Activated naive CD4-positive, alpha-beta T cell treated with anti-CD3 and anti-CD28 coated beads, Interleukin-2, amount 50 U/mL, for 24 hours (primary cell): ENCODE measurements at regions not wholly inside any gene's neighbourhood (a gene's known extent, or its start where the extent isn't known, plus 50 kb on each side); places are given as distances from the start of the nearest gene placed in this dataset.

Experiments
- H3K27ac Mint-ChIP-seq: one replicate; pipeline ENCODE4 v1.8.0; 2021; ENCODE audit warnings: mild to moderate bottlenecking, mixed read lengths
- H3K27me3 Mint-ChIP-seq: one replicate; pipeline ENCODE4 v1.8.0; 2021; ENCODE audit warnings: mixed read lengths
- H3K36me3 Mint-ChIP-seq: one replicate; pipeline ENCODE4 v1.8.0; 2021; ENCODE audit warnings: mixed read lengths
- H3K4me1 Mint-ChIP-seq: one replicate; pipeline ENCODE4 v1.8.0; 2021; ENCODE audit warnings: mixed read lengths
- H3K4me3 Mint-ChIP-seq: one replicate; pipeline ENCODE4 v1.8.0; 2021; ENCODE audit warnings: mild to moderate bottlenecking, mixed read lengths
- H3K9me3 Mint-ChIP-seq: one replicate; pipeline ENCODE4 v1.8.0; 2021; ENCODE audit warnings: mixed read lengths

GRCh38 chr6:170177772-170178560, 112.9 kb downstream of the DLL1 start:
- H3K4me1 Mint-ChIP-seq: peaks cover 8% of the 10 kb centered on the region
- H3K4me3 Mint-ChIP-seq: no peak overlapping the region
- no peaks in the 10 kb centered on the region for H3K9me3 Mint-ChIP-seq
- H3K27ac Mint-ChIP-seq: peak overlapping the region; percentile 13
- H3K27me3 Mint-ChIP-seq: no peaks in the 10 kb centered on the region
- no peaks in the 10 kb centered on the region for H3K36me3 Mint-ChIP-seq

GRCh38 chr6:170176898-170177771, 113.7 kb downstream of the DLL1 start:
- H3K27me3 Mint-ChIP-seq: peaks cover 2% of the 10 kb centered on the region
- H3K4me1 Mint-ChIP-seq: peaks cover 4% of the 10 kb centered on the region
- H3K4me3 Mint-ChIP-seq: no peak overlapping the region
- H3K27ac Mint-ChIP-seq: peak overlapping the region; percentile 90
- H3K36me3 Mint-ChIP-seq: no peaks in the 10 kb centered on the region
- H3K9me3 Mint-ChIP-seq: no peaks in the 10 kb centered on the region

- H3K4me3 Mint-ChIP-seq: no peak overlapping the region
- H3K9me3 Mint-ChIP-seq: no peaks in the 10 kb centered on the region
- no peaks in the 10 kb centered on the region for H3K4me1 Mint-ChIP-seq
- H3K27me3 Mint-ChIP-seq: peaks cover 2% of the 10 kb centered on the region
- H3K27ac Mint-ChIP-seq: no peak overlapping the region
- no peaks in the 10 kb centered on the region for H3K36me3 Mint-ChIP-seq
These were observed 114.6 kb downstream of the DLL1 start for GRCh38 chr6:170176136-170176897.

GRCh38 chr6:170175644-170176135, 115.2 kb downstream of the DLL1 start:
- Mint-ChIP-seq H3K36me3 (no peaks in the 10 kb centered on the region), H3K4me1 (no peaks in the 10 kb centered on the region), H3K4me3 (no peak overlapping the region), H3K27me3 (peaks cover 2% of the 10 kb centered on the region), H3K9me3 (no peaks in the 10 kb centered on the region), H3K27ac (no peak overlapping the region)

- H3K9me3 Mint-ChIP-seq: no peaks in the 10 kb centered on the region
- H3K4me1 Mint-ChIP-seq: no peaks in the 10 kb centered on the region
- H3K4me3 Mint-ChIP-seq: no peak overlapping the region
- peaks cover 2% of the 10 kb centered on the region for H3K27me3 Mint-ChIP-seq
- H3K27ac Mint-ChIP-seq: peak overlapping the region; percentile 51
- H3K36me3 Mint-ChIP-seq: no peaks in the 10 kb centered on the region
These were observed 115.9 kb downstream of the DLL1 start for GRCh38 chr6:170174771-170175643.

- H3K27me3 Mint-ChIP-seq: peaks cover 2% of the 10 kb centered on the region
- peak overlapping the region; percentile 62 for H3K27ac Mint-ChIP-seq
- no peaks in the 10 kb centered on the region for H3K9me3 Mint-ChIP-seq
These were observed 116.6 kb downstream of the DLL1 start for GRCh38 chr6:170174124-170174770.

GRCh38 chr6:170173335-170173881, 117.5 kb downstream of the DLL1 start:
- H3K27ac Mint-ChIP-seq: no peak overlapping the region

More at GRCh38 chr6:170174124-170174770, 116.6 kb downstream of the DLL1 start:
- Mint-ChIP-seq H3K36me3 (no peaks in the 10 kb centered on the region), H3K4me3 (no peak overlapping the region), H3K4me1 (no peaks in the 10 kb centered on the region)

GRCh38 chr6:170172825-170173256, 118.0 kb downstream of the DLL1 start:
- Mint-ChIP-seq H3K36me3 (no peaks in the 10 kb centered on the region), H3K4me3 (no peak overlapping the region), H3K4me1 (no peaks in the 10 kb centered on the region), H3K27ac (no peak overlapping the region), H3K27me3 (peaks cover 2% of the 10 kb centered on the region), H3K9me3 (no peaks in the 10 kb centered on the region)

More at GRCh38 chr6:170173335-170173881, 117.5 kb downstream of the DLL1 start:
- Mint-ChIP-seq H3K36me3 (no peaks in the 10 kb centered on the region), H3K27me3 (peaks cover 2% of the 10 kb centered on the region), H3K4me3 (no peak overlapping the region), H3K9me3 (no peaks in the 10 kb centered on the region), H3K4me1 (no peaks in the 10 kb centered on the region)

- H3K4me3 Mint-ChIP-seq: no peak overlapping the region
- peaks cover 2% of the 10 kb centered on the region for H3K27me3 Mint-ChIP-seq
- no peaks in the 10 kb centered on the region for H3K4me1 Mint-ChIP-seq
- H3K9me3 Mint-ChIP-seq: no peaks in the 10 kb centered on the region
- H3K36me3 Mint-ChIP-seq: no peaks in the 10 kb centered on the region
- no peak overlapping the region for H3K27ac Mint-ChIP-seq
These were observed 118.5 kb downstream of the DLL1 start for GRCh38 chr6:170172392-170172791.

- Mint-ChIP-seq H3K4me3 (no peak overlapping the region), H3K4me1 (peaks cover 5% of the 10 kb centered on the region), H3K36me3 (no peaks in the 10 kb centered on the region), H3K27ac (no peak overlapping the region), H3K27me3 (peaks cover 4% of the 10 kb centered on the region), H3K9me3 (no peaks in the 10 kb centered on the region)
These were observed 123.2 kb downstream of the DLL1 start for GRCh38 chr6:170167657-170168159.

GRCh38 chr6:170166511-170167122, 124.3 kb downstream of the DLL1 start:
- Mint-ChIP-seq H3K27ac (no peak overlapping the region), H3K27me3 (peaks cover 2% of the 10 kb centered on the region), H3K4me1 (peaks cover 8% of the 10 kb centered on the region), H3K36me3 (no peaks in the 10 kb centered on the region), H3K9me3 (no peaks in the 10 kb centered on the region), H3K4me3 (no peak overlapping the region)

- Mint-ChIP-seq H3K27ac (no peak overlapping the region), H3K36me3 (no peaks in the 10 kb centered on the region), H3K4me1 (peaks cover 8% of the 10 kb centered on the region), H3K27me3 (peaks cover 2% of the 10 kb centered on the region), H3K4me3 (no peak overlapping the region), H3K9me3 (no peaks in the 10 kb centered on the region)
These were observed 125.3 kb downstream of the DLL1 start for GRCh38 chr6:170165471-170166117.

GRCh38 chr6:170165085-170165470, 125.8 kb downstream of the DLL1 start:
- peaks cover 8% of the 10 kb centered on the region for H3K4me1 Mint-ChIP-seq
- H3K9me3 Mint-ChIP-seq: no peaks in the 10 kb centered on the region
- no peak overlapping the region for H3K27ac Mint-ChIP-seq
- no peaks in the 10 kb centered on the region for H3K36me3 Mint-ChIP-seq
- H3K4me3 Mint-ChIP-seq: no peak overlapping the region
- peaks cover 2% of the 10 kb centered on the region for H3K27me3 Mint-ChIP-seq
